HG03439 (cell line): ENCODE measurements at regions not wholly inside any gene's neighbourhood (a gene's known extent, or its start where the extent isn't known, plus 50 kb on each side); places are given as distances from the start of the nearest gene placed in this dataset.

Source experiments
- ATAC-seq: cut with Tn5 transposase; IDR thresholded peaks from one replicate; pipeline ENCODE4 v1.9.1; 2021; ENCODE audit warnings: mild to moderate bottlenecking, moderate library complexity; ENCODE audit not compliant: unreplicated experiment

DNA sequence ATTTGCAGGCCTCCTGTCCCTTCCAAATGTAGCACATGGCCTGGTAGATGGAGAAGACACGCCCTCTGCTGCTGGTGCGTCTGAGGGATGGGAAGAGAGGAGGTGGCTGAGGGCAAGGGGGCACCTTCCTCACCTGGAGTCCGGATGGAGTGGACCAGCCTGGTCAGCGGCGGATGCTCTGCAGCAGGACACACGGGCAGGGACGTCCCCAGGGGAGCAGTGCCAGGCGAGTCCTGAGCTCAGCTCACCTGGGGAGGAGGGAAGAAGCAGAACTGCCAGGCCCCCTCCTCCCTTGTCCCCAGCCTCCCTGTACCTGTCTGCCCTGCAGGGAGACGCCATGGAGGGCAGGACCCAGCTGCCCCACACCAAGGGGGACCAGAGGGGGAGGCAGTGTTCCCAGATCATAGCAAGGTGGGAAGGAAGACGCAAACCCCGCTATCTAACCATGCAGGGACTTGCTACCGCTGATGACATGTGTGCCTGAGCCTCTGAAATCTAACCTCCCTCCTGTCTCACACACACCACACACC is 1495.9 kb downstream of the BRD1 start:
- no peak for ATAC-seq

DNA sequence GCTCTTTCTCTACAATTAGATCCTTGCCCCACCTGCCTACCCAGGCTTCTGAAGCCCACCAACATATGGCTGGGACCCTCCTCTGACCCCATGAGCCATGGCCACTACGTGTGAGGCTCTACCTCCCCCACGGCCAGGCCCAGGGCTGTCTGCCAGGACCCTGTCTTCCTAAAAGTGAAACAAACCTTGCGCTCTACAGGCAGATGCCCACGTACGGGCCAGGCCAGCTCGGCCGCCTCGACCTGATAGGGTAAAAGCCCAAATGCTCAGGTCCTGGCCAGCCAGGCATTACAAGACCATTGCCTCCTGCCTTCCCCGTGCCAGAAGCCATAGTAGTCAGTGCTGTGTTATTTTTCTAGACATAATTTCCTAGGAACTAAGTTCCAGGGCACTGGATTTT is 1496.4 kb downstream of the BRD1 start:
- no peak for ATAC-seq

DNA sequence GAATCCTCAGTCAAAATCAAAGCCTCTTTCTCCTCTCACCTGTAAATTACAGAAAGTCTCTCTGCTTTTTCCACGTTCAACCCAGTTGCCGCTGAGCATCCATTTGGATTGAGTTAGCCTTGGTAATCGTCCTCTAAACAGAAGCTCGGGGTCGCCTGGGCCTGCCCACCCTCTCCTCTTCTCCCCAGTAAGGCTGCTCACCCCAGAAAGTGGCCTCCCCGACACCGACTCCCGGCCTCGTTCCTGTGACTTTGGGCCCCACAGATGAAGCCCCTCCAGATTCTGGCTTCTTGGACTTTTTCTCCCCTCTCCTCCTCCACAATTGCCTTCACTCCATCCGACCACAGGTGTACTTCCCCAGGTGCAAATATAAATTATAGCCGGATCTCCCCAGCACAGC is 1500.0 kb downstream of the BRD1 start:
- no peak for ATAC-seq

DNA sequence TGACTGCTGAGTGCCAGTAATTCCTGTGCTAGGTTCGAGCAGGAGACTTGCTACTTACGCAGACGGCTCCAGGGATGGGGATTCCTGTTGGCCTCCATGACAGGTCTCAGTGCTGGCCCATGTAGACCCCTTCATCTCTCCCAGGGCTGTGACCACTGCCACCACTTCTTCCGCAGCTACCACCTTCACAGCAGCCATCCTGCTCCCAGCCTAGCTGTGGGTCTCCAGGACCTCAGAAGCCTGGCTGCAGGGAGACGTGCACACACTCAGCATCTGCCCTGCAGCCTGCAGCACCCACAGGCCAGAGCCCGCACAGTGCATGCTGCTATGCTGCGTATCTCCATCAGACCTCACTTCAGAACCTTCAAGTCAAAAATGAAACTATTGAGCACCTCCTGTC is 1503.9 kb downstream of the BRD1 start:
- ATAC-seq: no peak

DNA sequence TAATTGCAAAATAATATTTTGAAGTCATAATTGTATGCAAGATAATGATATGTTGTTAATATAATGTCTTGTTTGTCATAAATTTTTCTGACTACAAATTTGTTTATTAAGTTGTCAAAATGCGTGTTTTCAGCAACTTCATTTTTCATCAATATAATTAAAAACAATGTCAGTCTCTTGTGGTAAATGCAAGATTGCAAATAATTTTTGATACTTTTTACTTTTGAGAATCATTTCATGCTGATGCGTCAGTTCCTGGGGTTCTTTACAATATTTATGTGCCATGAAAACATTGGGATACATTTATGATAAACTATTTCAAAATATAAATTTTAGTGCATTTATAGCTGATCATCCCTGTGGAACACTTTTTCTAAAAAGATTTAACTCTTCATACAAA is 1504.8 kb downstream of the BRD1 start:
- ATAC-seq: no peak

DNA sequence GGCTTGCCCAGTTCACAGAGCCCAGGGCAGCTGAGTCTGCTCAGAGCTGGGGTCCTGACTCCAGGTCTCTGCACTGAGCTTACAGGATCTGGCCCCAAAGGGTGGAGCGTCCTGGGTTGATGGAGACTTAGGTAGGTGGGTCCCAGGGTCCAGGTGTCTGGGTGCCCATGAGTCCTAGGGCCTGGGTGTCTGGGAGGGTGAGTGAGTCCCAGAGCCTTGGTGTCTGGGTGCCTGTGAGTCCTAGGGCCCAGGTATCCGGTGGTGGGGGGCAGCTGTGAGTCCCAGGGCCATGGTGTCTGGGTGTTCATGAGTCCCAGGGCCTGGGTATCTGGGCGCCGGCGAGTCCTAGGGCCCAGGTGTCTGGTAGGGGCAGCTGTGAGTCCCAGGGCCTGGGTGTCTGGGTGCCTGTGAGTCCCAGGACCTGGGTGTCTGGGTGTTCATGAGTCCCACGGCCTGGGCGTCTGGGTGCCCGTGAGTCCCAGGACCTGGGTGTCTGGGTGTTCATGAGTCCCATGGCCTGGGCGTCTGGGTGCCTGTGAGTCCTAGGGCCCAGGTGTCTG is 1505.6 kb downstream of the BRD1 start:
- no peak for ATAC-seq

DNA sequence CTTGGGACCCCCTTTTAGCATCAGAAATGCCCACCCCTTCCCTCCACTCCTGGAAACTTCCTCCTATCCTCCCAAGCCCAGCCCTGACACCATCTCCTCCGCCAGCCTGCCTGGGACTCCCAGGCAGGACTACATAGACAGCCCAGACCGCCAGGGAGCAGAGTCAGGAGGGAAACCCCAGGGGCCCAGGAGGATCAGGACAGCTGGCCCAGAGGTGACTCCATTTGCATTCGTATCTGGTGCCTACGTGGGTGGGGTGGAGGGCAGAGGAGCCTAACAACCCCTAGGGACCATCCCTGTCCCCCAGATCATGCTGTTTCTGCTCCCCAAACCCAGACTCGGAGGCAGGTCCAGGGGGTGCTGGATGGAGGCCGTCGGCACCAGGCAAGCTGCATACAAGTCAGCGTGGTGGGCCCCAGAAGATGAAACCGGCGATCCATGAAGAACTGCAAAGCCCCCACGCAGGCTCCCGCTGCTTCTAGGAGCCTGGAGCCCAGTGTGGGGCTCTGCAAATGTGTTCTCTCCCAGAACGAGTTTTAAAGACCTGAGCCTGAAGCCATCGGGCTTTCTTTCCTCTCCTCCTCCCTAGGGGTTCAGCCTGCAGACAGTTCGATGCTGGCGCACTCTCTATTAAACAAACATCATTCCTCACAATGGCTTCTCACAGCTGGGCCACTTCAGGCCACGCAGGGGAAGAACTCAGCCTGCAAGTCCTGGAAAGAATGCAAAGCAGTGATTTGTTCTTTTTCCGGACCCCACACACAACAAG is 1506.8 kb downstream of the BRD1 start:
- ATAC-seq: no peak

DNA sequence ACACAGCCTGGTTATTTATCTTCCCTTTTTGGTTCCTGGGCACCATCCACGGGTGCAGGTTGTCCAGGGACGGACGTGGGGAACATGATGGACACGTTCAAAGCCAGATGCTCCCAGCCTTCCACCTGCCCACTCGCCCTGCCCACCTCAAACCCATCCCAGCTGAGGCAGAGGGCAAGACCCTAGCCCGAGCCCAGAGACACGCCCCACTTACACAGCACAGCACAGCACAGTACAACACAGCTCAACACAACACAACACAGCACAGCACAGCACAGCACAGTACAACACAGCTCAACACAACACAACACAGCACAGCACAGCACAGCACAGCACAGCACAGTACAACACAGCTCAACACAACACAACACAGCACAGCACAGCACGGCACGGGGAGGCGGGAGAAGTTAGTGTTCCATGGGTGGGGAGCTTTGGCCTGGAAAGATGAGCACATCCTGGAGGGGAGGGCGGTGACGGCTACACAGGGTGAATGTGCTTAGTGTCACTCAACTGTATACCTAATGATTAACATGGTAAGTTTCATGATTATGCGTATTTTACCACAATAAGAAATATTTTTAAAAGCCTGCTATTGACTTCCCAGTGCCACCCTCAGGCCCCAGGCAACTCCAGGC is 1507.5 kb downstream of the BRD1 start:
- no peak for ATAC-seq

DNA sequence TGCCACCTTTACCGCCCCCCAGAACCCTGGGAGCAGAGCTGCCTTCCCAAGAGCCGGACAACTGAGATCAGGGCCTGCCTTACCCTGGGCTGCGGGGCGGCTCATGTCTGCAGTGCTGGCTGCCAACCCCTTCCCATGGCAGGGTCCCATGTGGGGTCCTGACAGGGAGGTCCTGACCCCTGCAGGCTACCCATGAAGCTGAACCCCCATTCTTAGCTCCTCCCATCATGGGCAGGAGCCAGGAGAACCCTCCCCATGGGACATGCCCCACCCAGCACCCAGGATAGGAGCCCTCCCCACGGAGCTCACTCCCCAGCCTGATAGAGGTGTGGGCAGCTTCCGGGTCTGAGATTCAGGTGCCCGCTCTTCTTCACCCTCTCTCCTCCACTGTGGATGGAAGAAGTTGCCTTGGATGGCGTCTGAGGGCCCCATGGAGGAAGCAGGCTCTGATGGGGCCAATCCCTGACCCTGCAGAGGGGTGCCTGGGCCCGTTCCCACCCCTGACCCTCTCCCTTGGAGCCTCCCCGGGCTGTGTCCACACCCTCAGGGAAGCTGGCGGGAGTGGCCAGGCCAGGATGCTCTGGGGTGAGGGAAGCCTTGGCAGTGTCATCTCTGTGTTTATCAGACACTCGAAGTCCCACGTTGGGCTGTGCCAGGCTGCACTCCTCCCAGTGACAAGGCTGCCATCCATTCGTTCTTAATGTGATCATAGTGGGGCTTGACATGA is 1508.2 kb downstream of the BRD1 start:
- no peak for ATAC-seq

DNA sequence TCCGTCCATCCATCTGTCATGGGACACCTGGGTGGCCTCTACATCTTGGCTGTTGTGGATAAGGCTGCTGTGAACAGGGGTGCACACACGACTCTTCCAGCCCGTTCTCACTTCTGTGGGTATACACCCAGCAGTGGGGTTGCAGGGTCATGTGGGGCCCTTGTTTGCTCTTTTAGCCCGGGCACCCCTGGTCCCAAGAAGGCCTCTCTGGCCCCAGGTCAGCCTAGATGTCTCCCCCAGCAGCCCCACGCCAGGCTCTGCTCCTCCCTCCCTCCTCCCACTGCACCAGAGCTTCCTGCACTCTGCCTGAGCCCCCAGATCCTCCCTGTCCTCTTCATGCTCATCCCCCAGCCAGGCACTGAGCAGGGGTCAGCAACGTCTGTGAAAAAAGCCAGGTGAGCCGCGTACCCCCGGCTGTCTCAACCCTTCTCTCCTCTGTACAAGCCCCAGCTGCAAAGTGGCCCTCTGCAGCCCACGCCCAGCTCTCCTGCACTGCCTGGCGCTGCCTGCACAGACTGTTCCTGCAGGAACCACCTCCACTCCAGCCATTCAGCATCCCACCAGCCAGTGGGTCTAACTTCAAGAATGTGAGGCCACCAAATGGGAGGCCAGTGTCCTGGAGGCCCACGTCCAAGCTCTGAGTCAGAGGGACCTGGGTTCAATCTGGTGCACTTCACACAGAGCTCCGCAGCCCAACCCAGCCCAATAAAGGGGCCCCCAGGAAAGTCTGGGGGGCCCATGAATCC is 1508.9 kb downstream of the BRD1 start:
- ATAC-seq: no peak

DNA sequence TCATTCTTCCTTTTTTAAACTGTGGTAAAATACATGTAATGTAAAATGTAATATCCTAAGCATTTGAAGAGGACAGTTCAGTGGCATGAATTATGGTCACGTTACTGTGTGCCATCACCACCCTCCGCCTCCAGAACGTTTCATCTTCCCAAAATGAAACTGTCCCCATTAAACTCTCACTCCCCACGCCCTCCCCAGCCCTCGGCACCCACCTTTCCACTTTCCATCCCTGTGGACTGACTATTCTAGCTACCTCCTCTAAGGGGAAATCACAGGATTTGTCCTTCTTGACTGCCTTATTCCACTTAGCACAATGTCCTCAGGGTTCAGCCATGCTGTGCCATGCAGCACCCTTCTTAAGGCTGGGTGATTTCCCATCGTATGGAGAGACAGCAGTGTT is 1509.5 kb downstream of the BRD1 start:
- no peak for ATAC-seq

DNA sequence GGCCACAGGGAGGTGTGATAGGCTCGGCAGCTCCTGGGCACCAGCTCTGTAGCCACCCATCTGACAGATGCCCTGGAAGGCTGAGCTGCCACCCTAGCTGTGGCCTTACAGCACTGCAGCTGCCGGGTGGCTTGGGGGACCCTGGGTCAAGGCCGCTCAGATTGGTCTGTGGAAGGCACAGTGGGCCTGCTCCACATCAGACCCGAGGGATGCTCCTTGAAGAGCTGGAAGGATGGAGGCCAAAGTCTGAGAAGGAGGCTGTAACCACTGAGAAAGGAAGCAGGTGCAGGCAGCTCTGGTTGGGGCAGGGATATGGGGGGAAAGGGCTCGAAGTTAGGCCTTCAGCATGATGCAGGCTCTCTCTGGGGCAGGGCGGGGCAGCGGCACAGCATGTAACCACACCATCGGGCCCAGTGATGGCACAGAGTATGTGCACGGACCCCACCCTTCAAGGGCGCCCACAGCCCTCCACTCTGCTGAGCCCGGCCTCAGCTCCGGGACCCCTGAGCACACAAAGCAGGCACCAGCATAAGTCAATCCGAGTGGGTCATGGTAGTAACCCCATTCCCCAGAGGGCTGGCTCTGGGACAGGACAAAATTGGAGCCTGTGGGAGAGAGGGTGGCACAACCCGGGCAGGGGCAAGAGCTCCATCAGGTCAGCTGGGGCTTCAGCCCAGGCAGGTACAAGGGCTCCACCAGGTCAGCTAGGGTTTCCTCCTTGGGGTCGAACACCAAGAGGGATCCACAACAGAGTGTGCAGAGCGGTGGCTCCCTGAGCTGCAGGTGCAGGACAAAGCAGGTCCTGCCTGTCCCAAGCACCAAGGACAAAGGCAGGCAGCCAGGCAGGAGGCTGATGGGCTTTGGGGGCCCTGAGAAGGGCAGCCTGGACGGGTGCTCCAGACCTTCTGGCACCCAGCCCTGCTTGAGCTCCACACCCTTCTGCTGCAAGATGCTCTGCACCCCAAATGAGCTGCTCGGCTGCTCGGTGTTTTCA is 1511.1 kb downstream of the BRD1 start:
- ATAC-seq: no peak

DNA sequence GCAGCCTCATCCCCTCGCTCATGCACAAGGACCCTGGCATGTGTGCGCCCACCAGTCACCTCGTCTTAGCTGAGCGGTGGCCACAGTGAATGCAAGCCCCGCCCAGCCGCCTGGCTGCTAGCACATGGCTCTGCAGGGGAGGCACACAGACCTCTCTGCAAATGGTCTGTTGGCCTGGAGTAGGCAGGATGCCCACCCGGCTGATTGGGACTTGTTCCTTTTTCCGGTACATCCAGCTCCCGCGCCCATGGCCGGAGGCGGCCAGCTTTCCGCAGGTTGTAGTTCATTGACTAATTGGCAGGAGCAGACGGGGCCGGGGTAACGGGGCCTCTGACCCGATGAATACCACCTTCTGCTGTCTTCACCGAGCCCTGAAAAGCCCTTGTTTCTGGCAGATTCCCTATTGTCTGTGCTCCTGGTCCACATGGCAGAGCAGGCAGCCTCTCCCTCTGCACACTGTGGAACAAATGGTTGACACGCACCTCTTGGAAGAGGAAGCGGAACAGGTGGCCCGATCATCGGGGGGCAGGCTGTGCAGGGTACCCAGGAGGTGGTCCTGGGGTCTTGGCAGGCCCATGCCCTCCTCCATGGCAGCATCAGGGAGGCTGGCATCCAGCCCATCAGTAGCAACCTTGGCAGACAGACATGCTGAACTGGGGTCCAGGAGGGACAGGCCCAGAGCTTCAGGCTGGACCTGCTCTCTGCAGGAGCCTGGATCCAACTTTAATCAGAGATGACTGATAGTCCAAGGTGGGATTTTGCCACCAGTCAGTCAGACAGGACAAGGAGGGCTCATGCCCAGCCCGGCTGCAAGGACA is 1512.0 kb downstream of the BRD1 start:
- no peak for ATAC-seq

DNA sequence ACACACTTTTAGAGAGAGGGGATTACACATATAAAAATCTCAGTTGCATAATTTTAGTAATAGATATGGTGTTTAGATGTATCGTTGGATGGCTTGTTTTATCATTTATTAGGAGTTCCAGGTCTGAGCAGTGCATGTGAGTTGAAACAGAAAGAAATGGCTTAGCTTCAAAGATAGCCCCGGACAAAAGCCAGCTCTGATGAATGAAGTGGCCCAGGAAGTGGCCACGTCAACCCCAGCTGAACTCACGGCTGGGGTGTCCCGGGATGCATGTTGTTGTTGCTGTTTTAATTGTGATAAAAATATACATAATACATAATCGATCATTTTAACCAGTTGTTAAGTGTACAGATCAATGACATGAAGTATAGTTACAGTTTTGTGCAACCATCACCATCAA is 1513.6 kb downstream of the BRD1 start:
- no peak for ATAC-seq

DNA sequence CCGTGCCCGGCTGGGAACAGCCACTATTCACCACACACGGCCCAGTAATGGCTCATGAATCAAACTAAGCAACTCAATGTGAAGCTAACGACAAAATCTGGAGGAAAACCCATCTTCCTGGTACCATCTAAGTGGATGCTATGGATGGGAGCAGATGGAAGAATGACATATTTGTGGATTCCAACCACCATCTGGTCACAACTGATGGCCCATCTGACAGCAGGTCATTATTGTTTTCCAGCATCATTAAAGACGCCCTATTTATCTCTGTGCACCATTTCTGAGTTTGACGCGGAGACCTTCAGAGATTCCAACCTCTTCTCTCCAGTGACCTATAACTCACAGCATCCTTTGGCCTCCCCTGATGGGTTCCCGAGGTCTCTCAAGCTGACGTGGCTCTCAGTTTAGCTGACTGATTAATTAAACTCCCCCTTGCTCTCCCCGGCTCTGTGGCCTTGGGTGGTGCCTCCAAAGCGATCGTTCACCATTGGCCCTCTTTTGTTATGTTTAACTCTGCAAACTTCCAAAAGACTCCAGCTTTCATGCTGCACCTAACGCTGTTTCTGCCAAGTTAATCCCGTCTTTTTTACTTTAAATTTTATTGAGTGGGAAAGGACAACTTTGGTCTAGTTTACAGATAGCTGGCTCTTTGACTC is 1514.4 kb downstream of the BRD1 start:
- no peak for ATAC-seq

DNA sequence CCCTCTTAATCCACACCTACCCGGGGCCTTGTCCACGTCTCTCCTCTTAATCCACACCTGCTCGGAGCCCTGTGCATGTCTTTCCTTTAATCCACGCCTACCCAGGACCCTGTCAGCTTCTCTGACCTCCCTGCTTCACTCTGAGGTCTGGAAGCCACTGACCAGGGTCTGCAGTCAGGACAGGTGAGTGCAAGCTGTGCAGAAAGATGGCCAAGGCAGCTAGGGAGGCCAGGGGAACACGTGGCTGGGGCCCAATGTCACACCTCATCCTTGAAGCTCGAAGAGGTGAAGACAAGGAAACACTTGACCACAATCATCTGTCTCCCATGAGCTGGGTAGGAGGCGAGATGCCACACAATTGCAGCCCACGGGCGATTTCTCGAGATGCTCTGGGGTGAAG is 1516.9 kb downstream of the BRD1 start:
- no peak for ATAC-seq

DNA sequence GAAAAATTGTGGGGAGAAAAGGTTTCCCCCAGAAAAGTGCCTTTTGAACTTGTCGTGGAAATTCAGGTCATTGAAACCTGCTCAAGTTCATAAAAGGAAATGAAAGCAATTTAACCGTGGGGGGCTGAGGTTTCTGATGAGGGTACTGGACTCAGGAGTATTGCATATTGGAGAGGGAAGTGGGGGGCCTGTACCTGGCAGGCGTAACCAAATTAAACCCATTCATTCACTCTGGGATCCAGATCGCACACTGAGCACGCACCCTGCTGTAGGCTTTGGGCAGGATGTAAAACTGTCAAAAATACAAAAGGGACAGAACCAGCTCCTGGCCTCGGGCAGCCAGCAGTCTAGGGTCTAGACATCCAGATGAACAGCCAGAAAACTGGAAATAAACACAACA is 1517.4 kb downstream of the BRD1 start:
- ATAC-seq: no peak

DNA sequence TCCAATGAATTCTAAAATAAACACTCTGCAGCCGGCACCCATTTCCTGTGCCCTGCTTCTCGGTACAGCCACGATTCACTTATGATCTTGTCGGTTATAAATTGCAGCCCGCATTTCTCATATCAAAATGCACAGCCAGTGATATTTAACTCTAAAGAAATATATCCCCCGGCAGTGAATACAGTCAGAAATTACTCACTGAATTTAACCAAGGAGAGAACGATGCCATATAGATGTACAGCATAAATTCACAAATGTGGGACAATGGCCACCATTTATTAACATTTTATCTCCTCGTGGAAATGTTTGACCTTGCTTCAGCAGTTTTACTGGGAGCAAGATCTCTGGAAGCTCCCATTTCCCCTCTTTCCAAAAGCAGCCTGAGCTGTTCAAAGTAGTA is 1517.8 kb downstream of the BRD1 start:
- ATAC-seq: no peak
